AG04450 (cell line): ENCODE measurements at regions not wholly inside any gene's neighbourhood (a gene's known extent, or its start where the extent isn't known, plus 50 kb on each side); places are given as distances from the start of the nearest gene placed in this dataset.

ENCODE experiments used
- CTCF ChIA-PET: fragments of 300-600, 350-600 bp; formaldehyde crosslinking; extraction: SDS; loops from one replicate; lab custom pipeline; 2022; ENCODE audit warnings: antibody characterized with exemption, inconsistent platforms; lab: Charles Lee
- POLR2A ChIA-PET: fragments of 350-600 bp; formaldehyde crosslinking; extraction: SDS; loops from one replicate; lab custom pipeline; 2021; ENCODE audit warnings: antibody characterized with exemption, inconsistent platforms; lab: Yijun Ruan, JAX
- DNase-seq: peaks from one replicate; pipeline ENCODE4 v3.0.0-alpha.2; 2011; ENCODE audit warnings: low read depth, low spot score
- H3K27ac ChIP-seq: one replicate; pipeline ENCODE4 v1.5.1; 2012; ENCODE audit warnings: low read depth, low read length, control low read depth
- H3K27me3 ChIP-seq: one replicate; pipeline ENCODE4 v1.6.0; 2012; ENCODE audit warnings: low read length; ENCODE audit not compliant: control insufficient read depth, insufficient read depth
- H3K4me3 ChIP-seq: 2 replicates; pipeline ENCODE4 v1.5.1; 2011; ENCODE audit warnings: mild to moderate bottlenecking, low read depth, low read length, control low read depth
- H3K9me3 ChIP-seq: 2 replicates; pipeline ENCODE4 v1.5.1; 2012; ENCODE audit warnings: low read length; ENCODE audit not compliant: control insufficient read depth, insufficient read depth
- CTCF ChIP-seq: IDR thresholded peaks from 2 replicates; pipeline ENCODE4 v1.5.1; 2011; ENCODE audit warnings: low read depth, low read length, control low read depth, inconsistent platforms

GRCh38 chr1:181149326-181150125 is 61.0 kb downstream of the IER5 start:
- no peak overlapping the region for H3K27ac ChIP-seq
- ChIA-PET CTCF (no interaction called here), POLR2A (no interaction called here)
- H3K27me3 ChIP-seq, result peaks cover 6% of the 10 kb centered on the region
- H3K9me3 ChIP-seq, result no peaks in the 10 kb centered on the region; the same call in 1 of the 2 replicates
- no peak for TF ChIP-seq CTCF
- no peak for DNase-seq
- no peak overlapping the region for H3K4me3 ChIP-seq

GRCh38 chr1:181150273-181150672 is 61.8 kb downstream of the IER5 start:
- TF ChIP-seq CTCF, result no peak
- Histone ChIP-seq H3K27ac (no peak overlapping the region), H3K4me3 (no peak overlapping the region), H3K9me3 (no peaks in the 10 kb centered on the region; the same call in 1 of the 2 replicates), H3K27me3 (peaks cover 6% of the 10 kb centered on the region)
- POLR2A ChIA-PET, result no interaction called here
- CTCF ChIA-PET, result interaction anchor here (0.6 to 5.5 kb wide), 3 partner anchors 8 to 90 kb away, joined by 3 to 34 read pairs (median 3); no protein-coding TSS in a partner anchor
- DNase-seq, result no peak

- DNase-seq, result no peak
- peaks cover 5% of the 10 kb centered on the region for H3K27me3 ChIP-seq
- CTCF ChIA-PET, result interaction anchor here (0.6 to 5.5 kb wide), 3 partner anchors 8 to 90 kb away, joined by 3 to 34 read pairs (median 3); no protein-coding TSS in a partner anchor
- TF ChIP-seq CTCF, result no peak
- no peaks in the 10 kb centered on the region; the same call in 1 of the 2 replicates for H3K9me3 ChIP-seq
- no peak overlapping the region for H3K4me3 ChIP-seq
- no peak overlapping the region for H3K27ac ChIP-seq
- POLR2A ChIA-PET, result no interaction called here
These were observed 62.3 kb downstream of the IER5 start for GRCh38 chr1:181150842-181151241.

GRCh38 chr1:181151378-181152326 is 63.2 kb downstream of the IER5 start:
- DNase-seq, result no peak
- Histone ChIP-seq H3K27me3 (no peaks in the 10 kb centered on the region), H3K9me3 (no peaks in the 10 kb centered on the region), H3K27ac (no peak overlapping the region), H3K4me3 (no peak overlapping the region)
- POLR2A ChIA-PET, result interaction anchor here (1.8 kb wide), 1 partner anchor 63 kb away, joined by 7 read pairs; no protein-coding TSS in a partner anchor
- TF ChIP-seq CTCF, result no peak
- CTCF ChIA-PET, result interaction anchor here (0.6 to 5.5 kb wide), 7 partner anchors 9 to 900 kb away, joined by 3 to 34 read pairs (median 4); no protein-coding TSS in a partner anchor
